OCI-LY3 (cell line): ENCODE measurements at regions not wholly inside any gene's neighbourhood (a gene's known extent, or its start where the extent isn't known, plus 50 kb on each side); places are given as distances from the start of the nearest gene placed in this dataset.

Experiments used
- H2AFZ ChIP-seq: fragments of 200-600, 300-600 bp; shearing (Covaris generic); 2 replicates; pipeline ENCODE4 v1.6.0; 2014; ENCODE audit warnings: antibody characterized with exemption, low read depth, low read length
- H3K27ac ChIP-seq: fragments of 200-600, 300-600 bp; sonication (generic); 2 replicates; pipeline ENCODE4 v1.5.1; 2014; ENCODE audit warnings: mild to moderate bottlenecking, low read length, moderate library complexity, mixed read lengths
- H3K27me3 ChIP-seq: fragments of 200-600, 300-600 bp; sonication (generic); 2 replicates; pipeline ENCODE4 v1.6.1; 2014; ENCODE audit warnings: low read depth, low read length, mixed read lengths
- H3K36me3 ChIP-seq: fragments of 200-600, 300-600 bp; sonication (generic); replicated peaks from 2 replicates; pipeline ENCODE3; 2014; ENCODE audit warnings: low read depth, low read length, mixed read lengths
- H3K4me1 ChIP-seq: fragments of 300-600, 200-600 bp; sonication (generic); 2 replicates; pipeline ENCODE4 v1.6.1; 2014; ENCODE audit warnings: low read length, mixed read lengths
- H3K4me2 ChIP-seq: fragments of 200-600, 300-600 bp; sonication (generic); 2 replicates; pipeline ENCODE4 v1.6.1; 2014; ENCODE audit warnings: low read length, mixed read lengths
- H3K4me3 ChIP-seq: fragments of 300-600, 200-600 bp; sonication (generic); 2 replicates; pipeline ENCODE4 v1.5.1; 2014; ENCODE audit warnings: antibody characterized with exemption, mild to moderate bottlenecking, low read length, moderate library complexity
- H3K79me2 ChIP-seq: fragments of 300-600, 200-600 bp; shearing (Covaris generic); 2 replicates; pipeline ENCODE4 v1.6.1; 2014; ENCODE audit warnings: mild to moderate bottlenecking, low read length, mixed read lengths
- H3K9ac ChIP-seq: fragments of 300-600, 200-600 bp; shearing (Covaris generic); 2 replicates; pipeline ENCODE4 v1.6.0; 2014; ENCODE audit warnings: mild to moderate bottlenecking, low read length, moderate library complexity
- H3K9me3 ChIP-seq: fragments of 200-600, 300-600 bp; shearing (Covaris generic); 2 replicates; pipeline ENCODE4 v1.6.1; 2014; ENCODE audit warnings: low read length, mixed read lengths; ENCODE audit not compliant: insufficient read depth
- H4K20me1 ChIP-seq: fragments of 200-600, 300-600 bp; sonication (generic); 2 replicates; pipeline ENCODE4 v1.6.1; 2016; ENCODE audit warnings: low read length, mixed read lengths; ENCODE audit not compliant: insufficient read depth
- CTCF ChIP-seq: fragments of 200-600, 300-600 bp; sonication (generic); IDR thresholded peaks from 2 replicates; pipeline ENCODE4 v1.5.1; 2014; ENCODE audit warnings: antibody characterized with exemption, low read length, low read depth
- EZH2phosphoT487 ChIP-seq: fragments of 200-600 bp; shearing (Covaris generic); IDR thresholded peaks from 2 replicates; pipeline ENCODE4 v1.6.1; 2018; ENCODE audit warnings: antibody characterized with exemption, mixed run types, low read depth

GRCh38 chr16:85984231-85984880 is 85.4 kb downstream of the IRF8 start:
- H2AFZ ChIP-seq = no peak overlapping the region
- no peak overlapping the region for H3K27ac ChIP-seq
- H3K4me2 ChIP-seq = no peak overlapping the region
- H3K79me2 ChIP-seq = no peaks in the 10 kb centered on the region
- H3K9ac ChIP-seq = no peak overlapping the region
- H3K36me3 ChIP-seq = no peaks in the 10 kb centered on the region
- H4K20me1 ChIP-seq = no peaks in the 10 kb centered on the region
- H3K9me3 ChIP-seq = no peaks in the 10 kb centered on the region
- TF ChIP-seq EZH2phosphoT487 = no peak
- no peak for TF ChIP-seq CTCF
- H3K27me3 ChIP-seq = peaks cover 2% of the 10 kb centered on the region; the same call in 1 of the 2 replicates
- no peak overlapping the region for H3K4me3 ChIP-seq
- peaks cover 53% of the 10 kb centered on the region for H3K4me1 ChIP-seq

GRCh38 chr16:85984947-85985451 is 86.0 kb downstream of the IRF8 start:
- Histone ChIP-seq H3K4me2 (no peak overlapping the region), H3K27me3 (peaks cover 2% of the 10 kb centered on the region; the same call in 1 of the 2 replicates), H3K4me3 (no peak overlapping the region), H3K36me3 (no peaks in the 10 kb centered on the region), H3K4me1 (peaks cover 54% of the 10 kb centered on the region), H3K79me2 (no peaks in the 10 kb centered on the region), H4K20me1 (no peaks in the 10 kb centered on the region), H3K9me3 (no peaks in the 10 kb centered on the region), H3K27ac (no peak overlapping the region), H3K9ac (no peak overlapping the region), H2AFZ (no peak overlapping the region)
- TF ChIP-seq CTCF = no peak

GRCh38 chr16:85986931-85987749 is 88.2 kb downstream of the IRF8 start:
- Histone ChIP-seq H3K27ac (peak overlapping the region; percentile 33; the same call in 1 of the 2 replicates), H3K4me2 (peak overlapping the region; percentile 82), H2AFZ (peak overlapping the region; percentile 22; the same call in 1 of the 2 replicates)

More at GRCh38 chr16:85986931-85987749, 88.2 kb downstream of the IRF8 start:
- Histone ChIP-seq H3K9me3 (no peaks in the 10 kb centered on the region), H3K36me3 (no peaks in the 10 kb centered on the region), H3K27me3 (peaks cover 10% of the 10 kb centered on the region; the same call in 1 of the 2 replicates), H3K4me3 (peak overlapping the region; percentile 60), H3K9ac (peak overlapping the region; percentile 55; the same call in 1 of the 2 replicates), H3K4me1 (peaks cover 70% of the 10 kb centered on the region), H4K20me1 (no peaks in the 10 kb centered on the region), H3K79me2 (no peaks in the 10 kb centered on the region)
- TF ChIP-seq CTCF (peak; percentile 25), EZH2phosphoT487 (no peak)
